Stimulated activated naive B cell treated with anti-CD40 and anti-IgM and Interleukin-4, amounts not matched to agents 10 μg/mL and 1 μg/mL and 100 μg/mL, for 72 hours (primary cell): ENCODE measurements at regions not wholly inside any gene's neighbourhood (a gene's known extent, or its start where the extent isn't known, plus 50 kb on each side); places are given as distances from the start of the nearest gene placed in this dataset.
A peak's percentile ranks its signal among the peaks of the same experiment; 100 is the strongest.

ENCODE experiments used
- ATAC-seq, 2 donors: fragments of 150-1000 bp; cut with Tn5 transposase; replicated peaks; 2 replicates each; pipeline ENCODE4 v1.10.0; 2021; ENCODE audit warnings: moderate library complexity in 1 of 2
- DNase-seq: peaks from one replicate; pipeline ENCODE4 v3.0.0; 2021
- H3K27ac Mint-ChIP-seq: one replicate; pipeline ENCODE4 v1.8.0; 2022; ENCODE audit warnings: mild to moderate bottlenecking, mixed read lengths
- H3K27me3 Mint-ChIP-seq, 2 donors: one replicate each; pipeline ENCODE4 v1.8.0; 2022; ENCODE audit warnings: mixed read lengths in 2 of 2
- H3K36me3 Mint-ChIP-seq, 2 donors: one replicate each; pipeline ENCODE4 v1.8.0; 2022; ENCODE audit warnings: mixed read lengths in 2 of 2, mild to moderate bottlenecking in 1 of 2
- H3K4me1 Mint-ChIP-seq, 2 donors: one replicate each; pipeline ENCODE4 v1.8.0; 2022; ENCODE audit warnings: mixed read lengths in 2 of 2, mild to moderate bottlenecking in 1 of 2
- H3K4me3 Mint-ChIP-seq, 2 donors: one replicate each; pipeline ENCODE4 v1.8.0; 2022; ENCODE audit warnings: mild to moderate bottlenecking in 2 of 2, mixed read lengths in 2 of 2, moderate library complexity in 1 of 2
- H3K9me3 Mint-ChIP-seq, 2 donors: one replicate each; pipeline ENCODE4 v1.8.0; 2022; ENCODE audit warnings: mixed read lengths in 2 of 2, mild to moderate bottlenecking in 1 of 2

GRCh38 chr2:100222844-100223243, 80.5 kb upstream of the AFF3 start:
- ATAC-seq (no peak), DNase-seq (no peak)
- peaks cover 3 to 5% of the 10 kb centered on the region in 2 donors for H3K9me3 Mint-ChIP-seq
- peaks cover 7 to 12% of the 10 kb centered on the region in 2 donors for H3K27me3 Mint-ChIP-seq
- H3K4me1 Mint-ChIP-seq, result peaks cover 20 to 23% of the 10 kb centered on the region in 2 donors
- H3K4me3 Mint-ChIP-seq, result no peak overlapping the region
- H3K36me3 Mint-ChIP-seq, result peaks cover 0 to 4% of the 10 kb centered on the region in 2 donors
- no peak overlapping the region for H3K27ac Mint-ChIP-seq

- Mint-ChIP-seq H3K4me3 (no peak overlapping the region), H3K27ac (no peak overlapping the region), H3K36me3 (no peaks in the 10 kb centered on the region), H3K9me3 (no peaks in the 10 kb centered on the region), H3K4me1 (peaks cover 15 to 21% of the 10 kb centered on the region in 2 donors), H3K27me3 (peaks cover 4 to 5% of the 10 kb centered on the region in 2 donors)
- DNase-seq, result no peak
- ATAC-seq, result no peak
Measured at GRCh38 chr2:100218552-100218951, 76.2 kb upstream of the AFF3 start.

DNA sequence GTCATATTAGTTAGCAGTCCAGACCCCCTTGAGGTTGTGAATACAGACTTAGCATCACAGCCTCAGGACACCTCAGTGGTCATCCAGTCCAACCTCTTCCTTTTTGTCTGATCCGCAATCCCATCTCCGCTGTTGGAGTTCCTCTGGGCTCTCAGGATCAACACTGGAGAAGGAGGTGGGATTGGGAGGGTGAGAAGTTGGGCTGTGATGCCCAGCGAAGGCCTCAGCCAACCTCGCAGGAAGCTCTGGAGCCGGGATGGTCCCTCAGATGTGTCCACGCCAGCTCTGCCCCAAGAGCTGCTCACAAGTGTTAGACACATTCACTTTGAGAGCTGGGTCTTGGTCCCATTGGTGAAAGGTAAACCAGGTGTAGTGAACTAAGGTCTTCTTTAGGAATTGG, 74.9 kb upstream of the AFF3 start:
- ATAC-seq (no peak), DNase-seq (no peak)
- H3K27ac Mint-ChIP-seq, result no peak overlapping the region
- no peak overlapping the region for H3K4me3 Mint-ChIP-seq
- peaks cover 0 to 3% of the 10 kb centered on the region in 2 donors for H3K27me3 Mint-ChIP-seq
- H3K9me3 Mint-ChIP-seq, result no peaks in the 10 kb centered on the region
- H3K4me1 Mint-ChIP-seq, result peaks cover 7 to 12% of the 10 kb centered on the region in 2 donors
- no peaks in the 10 kb centered on the region for H3K36me3 Mint-ChIP-seq

DNA sequence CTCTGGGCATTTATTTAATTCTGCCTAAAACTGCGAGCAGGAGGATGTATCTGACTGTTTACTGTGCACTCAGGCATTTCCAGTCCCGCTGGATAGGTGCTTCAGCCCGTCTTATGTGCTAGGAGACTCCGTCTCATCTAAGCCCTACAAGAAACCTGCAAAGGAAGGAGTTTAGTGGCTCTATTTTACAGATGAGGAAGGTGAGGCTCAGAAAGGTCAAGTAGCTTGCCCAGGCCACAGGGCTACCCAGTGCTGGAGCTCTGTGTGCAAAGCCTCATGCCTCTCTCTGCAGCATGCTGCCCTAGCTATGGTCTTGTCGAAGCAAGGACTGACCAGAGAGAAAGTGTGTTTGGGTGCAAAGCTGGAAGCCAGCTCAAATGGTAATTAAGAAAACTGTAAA, 73.6 kb upstream of the AFF3 start:
- Mint-ChIP-seq H3K9me3 (no peaks in the 10 kb centered on the region), H3K4me1 (peaks cover 3 to 12% of the 10 kb centered on the region in 2 donors), H3K4me3 (no peak overlapping the region), H3K27me3 (peaks cover 0 to 3% of the 10 kb centered on the region in 2 donors), H3K36me3 (no peaks in the 10 kb centered on the region), H3K27ac (no peak overlapping the region)
- DNase-seq (no peak), ATAC-seq (no peak)

DNA sequence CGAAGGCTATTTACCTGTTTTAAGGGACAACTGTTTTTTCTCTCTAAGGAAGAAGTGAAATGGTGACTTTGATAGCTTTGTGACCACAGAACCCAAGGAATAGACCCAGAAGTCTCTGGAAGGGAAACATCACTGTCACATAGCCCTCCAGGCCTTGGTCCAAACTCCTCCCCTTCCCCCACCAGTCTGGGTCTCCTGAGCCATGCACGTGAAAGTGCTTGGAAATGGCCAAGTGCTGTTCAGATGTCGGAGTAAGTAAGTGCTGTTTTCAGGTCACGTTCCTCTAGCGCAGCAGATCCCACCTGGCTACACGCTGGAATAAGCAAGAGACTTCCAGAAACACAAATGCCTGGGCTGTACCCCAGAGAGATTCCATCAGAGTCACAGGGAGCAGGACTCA, 73.0 kb upstream of the AFF3 start:
- Mint-ChIP-seq H3K4me1 (peaks cover 3 to 15% of the 10 kb centered on the region in 2 donors), H3K4me3 (no peak overlapping the region), H3K9me3 (no peaks in the 10 kb centered on the region), H3K36me3 (no peaks in the 10 kb centered on the region), H3K27ac (no peak overlapping the region), H3K27me3 (peaks cover 0 to 3% of the 10 kb centered on the region in 2 donors)
- DNase-seq (no peak), ATAC-seq (no peak)

GRCh38 chr2:100214265-100214971, 72.0 kb upstream of the AFF3 start:
- H3K27ac Mint-ChIP-seq, result peak overlapping the region; percentile 2
- peaks cover 6 to 21% of the 10 kb centered on the region in 2 donors for H3K4me1 Mint-ChIP-seq
- peaks cover 0 to 3% of the 10 kb centered on the region in 2 donors for H3K27me3 Mint-ChIP-seq
- no peaks in the 10 kb centered on the region for H3K9me3 Mint-ChIP-seq
- no peak for DNase-seq
- H3K36me3 Mint-ChIP-seq, result no peaks in the 10 kb centered on the region
- H3K4me3 Mint-ChIP-seq, result no peak overlapping the region
- no peak for ATAC-seq

- Mint-ChIP-seq H3K27me3 (no peaks in the 10 kb centered on the region), H3K36me3 (no peaks in the 10 kb centered on the region), H3K4me3 (no peak overlapping the region), H3K9me3 (no peaks in the 10 kb centered on the region), H3K27ac (no peak overlapping the region), H3K4me1 (peaks cover 6 to 21% of the 10 kb centered on the region in 2 donors)
- DNase-seq (no peak), ATAC-seq (no peak)
Measured at GRCh38 chr2:100213595-100213994, 71.2 kb upstream of the AFF3 start.

DNA sequence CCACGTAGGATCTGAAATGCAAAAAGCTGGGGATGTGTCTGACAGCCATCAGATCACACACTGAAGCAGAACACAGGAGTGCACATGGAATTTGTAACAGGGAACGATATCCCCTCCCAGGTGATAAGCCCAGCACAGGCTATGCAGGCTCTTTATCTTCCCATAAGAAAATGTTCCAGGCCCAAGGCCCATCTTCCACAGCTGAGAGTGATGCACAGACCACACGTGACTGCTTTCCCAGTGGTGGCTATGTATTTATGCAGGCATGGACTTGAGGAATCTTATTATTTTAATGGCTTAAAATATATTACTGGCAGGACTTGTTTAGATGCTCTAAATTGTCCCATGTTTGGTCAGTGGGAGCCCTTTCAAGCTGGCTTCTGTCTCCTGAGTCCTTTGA, 70.5 kb upstream of the AFF3 start:
- Mint-ChIP-seq H3K4me1 (peaks cover 6 to 21% of the 10 kb centered on the region in 2 donors), H3K4me3 (no peak overlapping the region), H3K27me3 (no peaks in the 10 kb centered on the region), H3K36me3 (no peaks in the 10 kb centered on the region), H3K27ac (no peak overlapping the region), H3K9me3 (no peaks in the 10 kb centered on the region)
- ATAC-seq, result no peak
- DNase-seq, result no peak

GRCh38 chr2:100211521-100211920, 69.1 kb upstream of the AFF3 start:
- ATAC-seq (no peak), DNase-seq (no peak)
- Mint-ChIP-seq H3K4me1 (peaks cover 6 to 21% of the 10 kb centered on the region in 2 donors), H3K36me3 (no peaks in the 10 kb centered on the region), H3K4me3 (no peak overlapping the region), H3K27ac (no peak overlapping the region), H3K27me3 (no peaks in the 10 kb centered on the region), H3K9me3 (no peaks in the 10 kb centered on the region)

DNA sequence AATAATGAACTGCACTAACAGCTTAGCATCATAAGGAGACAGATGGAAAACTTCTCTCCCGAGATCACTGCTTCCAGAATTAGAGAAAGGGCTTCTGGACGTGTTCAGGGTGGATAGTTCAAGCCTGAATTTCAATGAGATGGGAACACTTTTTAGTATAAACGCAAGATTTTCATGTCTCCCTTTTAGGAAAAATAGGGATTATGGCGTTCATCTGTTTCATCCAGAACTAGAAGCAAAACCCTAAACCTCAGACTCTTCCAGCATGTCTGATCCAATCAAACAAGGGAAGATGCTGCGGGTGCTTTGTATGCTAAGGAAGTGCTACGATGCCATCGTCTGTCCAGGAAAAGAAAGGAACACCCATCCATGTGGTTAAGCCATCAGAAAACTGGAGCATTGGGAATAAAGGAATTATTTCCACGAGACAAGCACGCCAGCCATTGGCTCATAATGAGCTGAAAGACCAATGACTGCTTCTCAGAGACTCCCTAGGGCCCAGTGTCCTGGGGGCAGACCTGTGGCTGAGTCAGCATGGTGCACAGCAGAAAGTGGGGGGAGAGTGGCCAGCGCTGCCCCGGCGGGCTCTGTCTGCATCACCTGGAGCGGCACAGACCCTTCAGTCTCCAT, 65.9 kb upstream of the AFF3 start:
- no peak overlapping the region for H3K4me3 Mint-ChIP-seq

GRCh38 chr2:100207411-100207885, 65.1 kb upstream of the AFF3 start:
- H3K4me3 Mint-ChIP-seq, result no peak overlapping the region
- no peak for ATAC-seq
- H3K27ac Mint-ChIP-seq, result no peak overlapping the region
- no peak for DNase-seq
- no peaks in the 10 kb centered on the region for H3K36me3 Mint-ChIP-seq
- H3K4me1 Mint-ChIP-seq, result peaks cover 9 to 25% of the 10 kb centered on the region in 2 donors
- H3K9me3 Mint-ChIP-seq, result peaks cover 0 to under 1% of the 10 kb centered on the region in 2 donors
- H3K27me3 Mint-ChIP-seq, result peaks cover 0 to 7% of the 10 kb centered on the region in 2 donors

More for the DNA sequence above, 65.9 kb upstream of the AFF3 start:
- H3K4me1 Mint-ChIP-seq, result peaks cover 8 to 24% of the 10 kb centered on the region in 2 donors
- ATAC-seq (no peak), DNase-seq (no peak)
- no peaks in the 10 kb centered on the region for H3K36me3 Mint-ChIP-seq
- peaks cover 0 to 2% of the 10 kb centered on the region in 2 donors for H3K27me3 Mint-ChIP-seq
- no peaks in the 10 kb centered on the region for H3K9me3 Mint-ChIP-seq
- no peak overlapping the region for H3K27ac Mint-ChIP-seq

- no peak for ATAC-seq
- Mint-ChIP-seq H3K36me3 (no peaks in the 10 kb centered on the region), H3K9me3 (peaks cover 0 to 6% of the 10 kb centered on the region in 2 donors), H3K4me3 (no peak overlapping the region), H3K27me3 (peaks cover 0 to 14% of the 10 kb centered on the region in 2 donors), H3K27ac (no peak overlapping the region), H3K4me1 (peaks cover 14 to 31% of the 10 kb centered on the region in 2 donors)
- no peak for DNase-seq
Measured at GRCh38 chr2:100206731-100207255, 64.4 kb upstream of the AFF3 start.

GRCh38 chr2:100205174-100205573, 62.8 kb upstream of the AFF3 start:
- peaks cover 0 to 6% of the 10 kb centered on the region in 2 donors for H3K9me3 Mint-ChIP-seq
- no peaks in the 10 kb centered on the region for H3K36me3 Mint-ChIP-seq
- H3K27me3 Mint-ChIP-seq, result peaks cover 0 to 16% of the 10 kb centered on the region in 2 donors
- ATAC-seq (peak; percentile 71 to 72), DNase-seq (no peak)
- peak overlapping the region; percentile 22 for H3K27ac Mint-ChIP-seq
- no peak overlapping the region for H3K4me3 Mint-ChIP-seq
- H3K4me1 Mint-ChIP-seq, result peaks cover 14 to 29% of the 10 kb centered on the region in 2 donors

DNA sequence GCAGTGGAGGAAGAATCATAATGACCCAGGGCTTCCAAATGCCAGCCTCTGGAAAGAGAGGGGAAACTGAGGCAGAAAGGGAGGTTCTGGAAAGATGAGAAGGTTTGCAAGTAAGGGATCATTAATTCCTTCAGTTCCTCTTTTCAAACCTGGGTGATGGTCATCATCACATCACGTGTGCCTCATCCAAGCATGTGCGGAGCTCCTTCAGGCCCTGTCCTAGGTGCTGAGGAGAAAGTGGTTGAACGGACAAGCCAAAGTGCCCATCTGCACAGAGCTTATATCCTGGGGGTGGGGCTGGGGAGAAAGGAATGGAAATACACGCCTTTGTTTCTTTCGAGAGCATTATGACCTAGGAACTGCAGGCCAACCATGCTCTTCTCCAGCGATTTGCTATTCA, 60.2 kb upstream of the AFF3 start:
- Mint-ChIP-seq H3K27ac (no peak overlapping the region), H3K27me3 (peaks cover 0 to 16% of the 10 kb centered on the region in 2 donors), H3K9me3 (peaks cover 0 to 6% of the 10 kb centered on the region in 2 donors), H3K4me3 (no peak overlapping the region), H3K4me1 (peaks cover 12 to 24% of the 10 kb centered on the region in 2 donors), H3K36me3 (no peaks in the 10 kb centered on the region)
- DNase-seq, result no peak
- no peak for ATAC-seq

DNA sequence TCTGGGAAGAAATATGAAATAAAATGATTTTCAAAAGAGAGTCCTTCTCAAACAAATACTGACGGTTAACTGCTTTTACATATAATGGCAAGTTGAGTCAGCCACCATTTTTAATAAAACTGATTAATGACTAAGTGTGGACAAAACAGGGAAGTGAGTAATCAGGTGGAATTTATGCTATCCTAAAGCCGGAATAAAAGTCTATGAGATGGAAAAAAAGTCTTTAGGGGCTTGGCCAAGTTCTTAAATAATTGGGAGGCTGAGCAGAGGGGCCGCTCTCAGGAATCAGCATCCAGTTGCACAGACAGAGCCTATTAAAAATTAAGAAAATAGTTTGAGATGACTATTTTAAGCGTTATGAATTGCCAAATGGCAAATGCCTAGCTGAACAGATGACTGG, 58.6 kb upstream of the AFF3 start:
- Mint-ChIP-seq H3K36me3 (no peaks in the 10 kb centered on the region), H3K27ac (no peak overlapping the region), H3K9me3 (peaks cover 0 to 6% of the 10 kb centered on the region in 2 donors), H3K4me3 (no peak overlapping the region), H3K27me3 (peaks cover 0 to 16% of the 10 kb centered on the region in 2 donors), H3K4me1 (peaks cover 12 to 24% of the 10 kb centered on the region in 2 donors)
- ATAC-seq, result no peak
- no peak for DNase-seq
